NT2/D1 (cell line): ENCODE measurements at regions not wholly inside any gene's neighbourhood (a gene's known extent, or its start where the extent isn't known, plus 50 kb on each side); places are given as distances from the start of the nearest gene placed in this dataset.

Experiments
- SUZ12 ChIP-seq: IDR thresholded peaks from 2 replicates; pipeline ENCODE4 v1.6.1; 2011; ENCODE audit not compliant: insufficient read length, insufficient read depth; ENCODE audit errors: extremely low read depth
- ZNF274 ChIP-seq: IDR thresholded peaks from 2 replicates; pipeline ENCODE4 v1.6.1; 2011; ENCODE audit warnings: mild to moderate bottlenecking, low read depth, low read length

DNA sequence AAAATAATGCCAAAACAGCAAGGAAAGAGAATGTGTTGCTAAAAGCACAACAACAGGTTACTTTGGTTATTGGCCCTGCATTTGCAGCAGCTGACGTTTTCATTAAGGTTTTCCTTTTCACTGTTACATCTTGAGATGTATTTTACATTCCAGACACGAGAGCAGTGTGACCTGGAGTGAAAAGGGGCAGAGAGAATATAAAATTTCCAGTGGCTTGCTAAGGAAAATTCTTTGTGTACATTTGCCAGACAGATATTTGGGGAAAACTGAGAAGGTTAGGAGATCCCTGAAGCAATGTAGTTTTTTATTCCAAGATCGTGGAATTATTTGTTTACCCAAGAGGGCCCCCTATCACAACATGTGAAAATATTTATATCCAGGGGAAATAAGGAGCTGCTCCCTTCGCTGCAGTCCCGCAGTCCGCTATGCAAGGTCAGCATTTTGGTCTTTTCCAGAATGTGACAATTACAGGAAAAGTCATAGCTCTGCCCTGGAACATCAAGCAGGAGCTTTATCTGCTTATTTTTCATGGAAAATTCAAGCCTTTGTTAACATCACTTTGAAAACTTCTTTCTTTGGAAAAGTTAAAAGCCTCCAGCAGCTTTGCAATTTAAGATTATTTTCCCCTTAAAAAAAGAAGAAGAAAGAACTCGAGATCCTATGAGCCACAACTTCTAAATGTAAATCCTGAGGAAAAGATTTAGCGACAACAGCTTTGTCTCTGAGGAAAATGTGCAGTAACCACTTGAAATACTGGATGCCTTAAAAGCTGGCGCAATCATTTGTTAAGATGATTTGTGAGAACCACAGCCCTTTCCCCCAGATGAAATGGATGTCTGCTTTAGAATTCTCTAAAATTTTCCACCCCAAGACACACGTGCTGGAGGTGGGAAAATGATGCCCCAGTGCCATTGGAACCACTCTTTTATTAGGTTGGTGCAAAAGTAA lies 256.4 kb upstream of the TPM1 start:
- TF ChIP-seq SUZ12 = no peak
- no peak for TF ChIP-seq ZNF274
